PFSK-1 (cell line): ENCODE measurements at regions not wholly inside any gene's neighbourhood (a gene's known extent, or its start where the extent isn't known, plus 50 kb on each side); places are given as distances from the start of the nearest gene placed in this dataset.

Experiments
- FOXP2 ChIP-seq: optimal IDR thresholded peaks from 2 replicates; pipeline ENCODE3; 2011; ENCODE audit warnings: borderline replicate concordance, control low read depth, inconsistent platforms; ENCODE audit not compliant: insufficient read depth; ENCODE audit errors: extremely low read length, extremely low read depth
- POLR2AphosphoS5 ChIP-seq: IDR thresholded peaks from 2 replicates; pipeline ENCODE4 v1.6.1; 2012; ENCODE audit warnings: low read depth, mild to moderate bottlenecking, control low read depth, low read length, moderate library complexity
- SIN3A ChIP-seq: IDR thresholded peaks from 2 replicates; pipeline ENCODE4 v1.6.1; 2012; ENCODE audit warnings: mild to moderate bottlenecking, low read length, moderate library complexity, borderline replicate concordance; ENCODE audit not compliant: insufficient read depth
- TAF1 ChIP-seq: IDR thresholded peaks from 2 replicates; pipeline ENCODE4 v1.6.1; 2012; ENCODE audit warnings: low read length, control low read depth, borderline replicate concordance; ENCODE audit not compliant: insufficient read depth
- TF ChIP-seq, protein P1 (sequence below), 2 experiments: IDR thresholded peaks; 2 replicates each; pipeline versions ENCODE4 v1.6.1 to v1.8.0; 2011 to 2012; ENCODE audit warnings: low read depth in 2 of 2, low read length in 2 of 2, control low read depth in 1 of 2, inconsistent platforms in 1 of 2, mild to moderate bottlenecking in 1 of 2, moderate library complexity in 1 of 2; ENCODE audit not compliant: insufficient read depth in 1 of 2

DNA sequence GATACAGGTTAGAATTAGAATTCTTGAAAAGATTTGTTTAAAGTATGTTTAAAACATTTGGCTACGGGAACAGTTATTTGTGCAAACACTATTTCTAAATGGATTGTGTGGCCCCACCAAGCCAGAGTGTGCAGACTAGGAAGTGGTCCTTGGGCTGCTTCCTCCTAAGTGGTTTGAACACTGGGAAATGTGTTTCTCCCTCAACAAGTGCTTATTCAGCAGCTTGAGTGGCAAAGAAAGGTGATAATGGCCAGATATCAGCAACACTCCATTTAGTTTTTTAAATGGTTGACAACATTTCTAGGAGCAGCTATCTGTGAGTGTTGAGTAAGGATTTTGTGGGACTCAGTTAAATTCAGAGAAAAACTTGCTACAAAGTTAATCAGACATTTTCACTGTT is 141.4 kb upstream of the LNX1 start:
- TF ChIP-seq POLR2AphosphoS5 (no peak), TAF1 (no peak), SIN3A (no peak), FOXP2 (no peak)
- TF ChIP-seq, protein P1, sequence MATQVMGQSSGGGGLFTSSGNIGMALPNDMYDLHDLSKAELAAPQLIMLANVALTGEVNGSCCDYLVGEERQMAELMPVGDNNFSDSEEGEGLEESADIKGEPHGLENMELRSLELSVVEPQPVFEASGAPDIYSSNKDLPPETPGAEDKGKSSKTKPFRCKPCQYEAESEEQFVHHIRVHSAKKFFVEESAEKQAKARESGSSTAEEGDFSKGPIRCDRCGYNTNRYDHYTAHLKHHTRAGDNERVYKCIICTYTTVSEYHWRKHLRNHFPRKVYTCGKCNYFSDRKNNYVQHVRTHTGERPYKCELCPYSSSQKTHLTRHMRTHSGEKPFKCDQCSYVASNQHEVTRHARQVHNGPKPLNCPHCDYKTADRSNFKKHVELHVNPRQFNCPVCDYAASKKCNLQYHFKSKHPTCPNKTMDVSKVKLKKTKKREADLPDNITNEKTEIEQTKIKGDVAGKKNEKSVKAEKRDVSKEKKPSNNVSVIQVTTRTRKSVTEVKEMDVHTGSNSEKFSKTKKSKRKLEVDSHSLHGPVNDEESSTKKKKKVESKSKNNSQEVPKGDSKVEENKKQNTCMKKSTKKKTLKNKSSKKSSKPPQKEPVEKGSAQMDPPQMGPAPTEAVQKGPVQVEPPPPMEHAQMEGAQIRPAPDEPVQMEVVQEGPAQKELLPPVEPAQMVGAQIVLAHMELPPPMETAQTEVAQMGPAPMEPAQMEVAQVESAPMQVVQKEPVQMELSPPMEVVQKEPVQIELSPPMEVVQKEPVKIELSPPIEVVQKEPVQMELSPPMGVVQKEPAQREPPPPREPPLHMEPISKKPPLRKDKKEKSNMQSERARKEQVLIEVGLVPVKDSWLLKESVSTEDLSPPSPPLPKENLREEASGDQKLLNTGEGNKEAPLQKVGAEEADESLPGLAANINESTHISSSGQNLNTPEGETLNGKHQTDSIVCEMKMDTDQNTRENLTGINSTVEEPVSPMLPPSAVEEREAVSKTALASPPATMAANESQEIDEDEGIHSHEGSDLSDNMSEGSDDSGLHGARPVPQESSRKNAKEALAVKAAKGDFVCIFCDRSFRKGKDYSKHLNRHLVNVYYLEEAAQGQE (IDR thresholded peaks at IDR 0.05; ENCODE audit: insufficient read depth in 1 of 2, low read depth in 2 of 2, low read length in 2 of 2), result no peak
